ENCODE measurements at regions not wholly inside any gene's neighbourhood (a gene's known extent, or its start where the extent isn't known, plus 50 kb on each side); places are given as distances from the start of the nearest gene placed in this dataset.
A peak's percentile ranks its signal among the peaks of the same experiment; 100 is the strongest.

DNA sequence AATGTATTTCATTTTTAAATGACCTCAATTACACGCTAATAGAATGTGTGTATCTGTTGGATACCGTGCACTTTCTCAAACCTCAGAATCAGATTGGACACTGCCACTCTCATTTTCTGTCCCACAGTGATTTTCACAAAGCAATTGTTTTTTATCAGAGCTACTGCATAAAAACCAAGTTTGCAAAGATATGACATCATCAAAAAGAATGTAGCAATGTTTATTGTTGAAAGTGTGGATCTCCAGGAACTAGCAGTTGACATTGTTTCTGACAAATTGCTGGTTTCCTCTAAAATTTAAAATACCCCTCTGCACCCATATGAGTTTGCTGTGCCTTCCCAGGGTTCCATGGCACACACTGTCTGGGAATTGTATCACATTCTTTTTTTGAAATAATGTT, 362.7 kb upstream of the DDI1 start:
- TF ChIP-seq FOXM1 (IDR thresholded peaks at IDR 0.05; ENCODE audit: borderline replicate concordance) = no peak
- DNase-seq (ENCODE audit: extremely low spot score) = no peak
- ChIA-PET CTCF (no interaction called here), POLR2A (no interaction called here)

DNA sequence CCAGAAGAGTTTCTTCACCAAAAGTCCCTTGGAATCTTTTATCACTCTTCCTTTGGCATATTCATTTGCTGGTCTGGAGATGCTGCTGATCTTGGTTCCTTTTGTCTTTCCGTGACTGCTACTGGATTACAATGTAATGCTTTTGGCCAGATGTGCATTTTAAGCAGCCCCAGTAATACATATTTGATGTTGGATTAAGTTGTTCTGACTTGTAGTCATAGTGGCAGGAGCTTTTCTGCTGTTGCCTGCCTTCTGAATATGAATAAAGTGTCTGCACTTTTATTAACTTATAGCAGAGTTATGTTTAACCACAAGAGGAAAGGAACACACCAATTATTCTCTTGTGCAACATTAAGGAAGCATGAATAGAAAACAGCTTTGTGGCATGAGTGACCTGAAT, 360.0 kb upstream of the DDI1 start:
- no peak for DNase-seq (ENCODE audit: extremely low spot score)
- no peak for TF ChIP-seq FOXK2 (IDR thresholded peaks at IDR 0.05)
- TF ChIP-seq CTBP1 (IDR thresholded peaks at IDR 0.05; ENCODE audit: borderline replicate concordance) = no peak
- no peak for TF ChIP-seq TARDBP (IDR thresholded peaks at IDR 0.05)
- TF ChIP-seq ZNF384 (IDR thresholded peaks at IDR 0.05) = no peak
- no peak for TF ChIP-seq SUZ12 (IDR thresholded peaks at IDR 0.05)
- TF ChIP-seq HDGF (IDR thresholded peaks at IDR 0.05; ENCODE audit: borderline replicate concordance) = no peak
- TF ChIP-seq NFRKB (IDR thresholded peaks at IDR 0.05) = no peak
- TF ChIP-seq SP1 (IDR thresholded peaks at IDR 0.05) = no peak
- TF ChIP-seq FOXM1 (IDR thresholded peaks at IDR 0.05; ENCODE audit: borderline replicate concordance) = no peak
- TF ChIP-seq ARNT (IDR thresholded peaks at IDR 0.05) = no peak
- POLR2A ChIA-PET = no interaction called here
- CTCF ChIA-PET = no interaction called here

DNA sequence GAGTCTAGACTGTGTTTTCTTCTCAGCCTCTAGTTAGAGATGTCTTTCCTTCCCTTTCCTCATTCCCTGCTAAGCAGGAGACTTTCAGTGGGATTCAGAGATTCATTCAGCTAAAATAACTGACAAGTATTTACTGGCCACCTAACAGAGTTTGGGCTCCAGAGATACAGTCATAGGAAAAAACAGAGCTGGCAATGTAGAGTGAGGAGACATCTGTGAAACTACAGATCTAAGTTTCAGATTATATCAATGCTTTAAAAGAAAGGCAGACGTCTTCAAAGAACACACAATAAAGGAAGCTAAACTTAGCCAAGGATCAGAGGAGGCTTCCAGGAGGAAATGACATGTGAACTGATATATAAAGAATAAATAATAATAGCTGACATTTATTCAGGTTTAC, 355.6 kb upstream of the DDI1 start:
- POLR2A ChIA-PET = no interaction called here
- no peak for DNase-seq (ENCODE audit: extremely low spot score)
- CTCF ChIA-PET = no interaction called here
- TF ChIP-seq L3MBTL2 (conservative IDR thresholded peaks at IDR 0.05) = no peak
- TF ChIP-seq LEF1 (IDR thresholded peaks at IDR 0.05; ENCODE audit: borderline replicate concordance) = no peak
- TF ChIP-seq ARNT (IDR thresholded peaks at IDR 0.05) = no peak
- no peak for TF ChIP-seq BHLHE40 (IDR thresholded peaks at IDR 0.05; ENCODE audit: borderline replicate concordance)
- no peak for TF ChIP-seq SP1 (IDR thresholded peaks at IDR 0.05)
- no peak for TF ChIP-seq SUZ12 (IDR thresholded peaks at IDR 0.05)
- no peak for TF ChIP-seq NFRKB (IDR thresholded peaks at IDR 0.05)
- TF ChIP-seq HDGF (IDR thresholded peaks at IDR 0.05; ENCODE audit: borderline replicate concordance) = no peak
- TF ChIP-seq CTBP1 (IDR thresholded peaks at IDR 0.05; ENCODE audit: borderline replicate concordance) = no peak
- TF ChIP-seq TARDBP (IDR thresholded peaks at IDR 0.05) = no peak
- TF ChIP-seq, protein P1, sequence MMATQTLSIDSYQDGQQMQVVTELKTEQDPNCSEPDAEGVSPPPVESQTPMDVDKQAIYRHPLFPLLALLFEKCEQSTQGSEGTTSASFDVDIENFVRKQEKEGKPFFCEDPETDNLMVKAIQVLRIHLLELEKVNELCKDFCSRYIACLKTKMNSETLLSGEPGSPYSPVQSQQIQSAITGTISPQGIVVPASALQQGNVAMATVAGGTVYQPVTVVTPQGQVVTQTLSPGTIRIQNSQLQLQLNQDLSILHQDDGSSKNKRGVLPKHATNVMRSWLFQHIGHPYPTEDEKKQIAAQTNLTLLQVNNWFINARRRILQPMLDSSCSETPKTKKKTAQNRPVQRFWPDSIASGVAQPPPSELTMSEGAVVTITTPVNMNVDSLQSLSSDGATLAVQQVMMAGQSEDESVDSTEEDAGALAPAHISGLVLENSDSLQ (IDR thresholded peaks at IDR 0.05) = no peak
- TF ChIP-seq ELF4 (IDR thresholded peaks at IDR 0.05) = no peak
- TF ChIP-seq FOXK2 (IDR thresholded peaks at IDR 0.05) = no peak
- TF ChIP-seq ZNF384 (IDR thresholded peaks at IDR 0.05) = no peak
- no peak for TF ChIP-seq FOXM1 (IDR thresholded peaks at IDR 0.05; ENCODE audit: borderline replicate concordance)
- TF ChIP-seq FOXA1 (IDR thresholded peaks at IDR 0.05) = no peak

- TF ChIP-seq FOXM1 (IDR thresholded peaks at IDR 0.05; ENCODE audit: borderline replicate concordance) = no peak
- no peak for TF ChIP-seq ELF4 (IDR thresholded peaks at IDR 0.05)
- TF ChIP-seq TARDBP (IDR thresholded peaks at IDR 0.05) = no peak
- DNase-seq (ENCODE audit: extremely low spot score) = no peak
- POLR2A ChIA-PET = no interaction called here
- CTCF ChIA-PET = interaction anchor here (0.8 to 1.7 kb wide), 6 partner anchors 145 to 653 kb away, joined by 3 to 7 read pairs (median 4); no protein-coding TSS in a partner anchor
These were observed 354.6 kb upstream of the DDI1 start for GRCh38 chr11:103681855-103682254.

DNA sequence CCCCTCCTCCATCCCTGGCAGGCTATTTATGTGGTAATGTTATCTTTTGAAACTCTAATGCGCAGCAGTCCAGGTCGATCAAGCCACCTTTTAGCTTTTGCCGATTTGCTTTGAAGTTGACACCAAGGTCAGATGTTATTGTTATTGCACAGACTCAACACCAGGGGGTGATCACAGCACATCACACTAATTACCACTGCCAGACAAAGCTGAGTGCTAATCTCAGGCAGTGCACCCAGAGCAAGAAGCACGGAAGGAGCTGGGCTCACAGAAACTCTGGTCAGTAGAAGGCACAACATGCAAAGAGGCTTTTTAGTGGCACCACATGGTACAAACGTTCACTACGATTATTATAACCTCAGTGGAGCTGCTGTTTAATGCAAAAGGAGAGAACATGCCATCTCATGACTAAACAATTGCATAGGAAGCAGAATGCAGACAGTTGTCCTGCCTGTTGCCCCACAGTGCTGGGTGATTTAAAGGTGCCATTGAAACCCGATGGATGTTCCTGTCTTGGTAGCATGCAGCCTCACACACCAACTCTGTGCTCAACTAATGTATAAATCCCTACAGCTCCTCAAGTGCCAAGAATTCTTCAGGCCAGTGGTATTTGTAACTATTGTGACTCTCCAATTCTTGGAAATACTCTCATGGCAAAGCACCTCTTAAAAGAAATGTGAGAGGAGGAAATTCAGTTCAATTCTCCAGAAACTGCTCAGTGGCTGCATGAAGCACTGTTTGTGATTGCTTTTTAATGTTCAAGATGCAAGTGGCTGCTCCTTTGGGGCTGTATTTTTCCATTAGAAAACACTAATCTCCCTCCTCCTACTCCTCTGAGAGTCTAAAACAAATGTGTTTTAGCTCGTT, 353.9 kb upstream of the DDI1 start:
- DNase-seq (ENCODE audit: extremely low spot score) = peak; percentile 74
- POLR2A ChIA-PET = no interaction called here
- CTCF ChIA-PET = interaction anchor here (0.6 to 1.7 kb wide), 10 partner anchors 9 to 1282 kb away, joined by 3 to 7 read pairs (median 4); no protein-coding TSS in a partner anchor
- no peak for TF ChIP-seq FOXM1 (IDR thresholded peaks at IDR 0.05; ENCODE audit: borderline replicate concordance)
- TF ChIP-seq FOXA1 (IDR thresholded peaks at IDR 0.05) = no peak
- TF ChIP-seq ELF4 (IDR thresholded peaks at IDR 0.05) = no peak
- TF ChIP-seq SUZ12 (IDR thresholded peaks at IDR 0.05) = no peak
- no peak for TF ChIP-seq FOXK2 (IDR thresholded peaks at IDR 0.05)
- TF ChIP-seq TARDBP (IDR thresholded peaks at IDR 0.05) = no peak
- no peak for TF ChIP-seq BHLHE40 (IDR thresholded peaks at IDR 0.05; ENCODE audit: borderline replicate concordance)
- TF ChIP-seq CTBP1 (IDR thresholded peaks at IDR 0.05; ENCODE audit: borderline replicate concordance) = no peak
- no peak for TF ChIP-seq HDGF (IDR thresholded peaks at IDR 0.05; ENCODE audit: borderline replicate concordance)
- no peak for TF ChIP-seq L3MBTL2 (conservative IDR thresholded peaks at IDR 0.05)

GRCh38 chr11:103683576-103683975, 352.9 kb upstream of the DDI1 start:
- no peak for DNase-seq (ENCODE audit: extremely low spot score)
- ChIA-PET CTCF (no interaction called here), POLR2A (no interaction called here)
- no peak for TF ChIP-seq SP1 (IDR thresholded peaks at IDR 0.05)
- TF ChIP-seq L3MBTL2 (conservative IDR thresholded peaks at IDR 0.05) = no peak
- TF ChIP-seq, protein P1 (IDR thresholded peaks at IDR 0.05) = no peak
- TF ChIP-seq TARDBP (IDR thresholded peaks at IDR 0.05) = no peak
- no peak for TF ChIP-seq ELF4 (IDR thresholded peaks at IDR 0.05)
- TF ChIP-seq ZNF384 (IDR thresholded peaks at IDR 0.05) = no peak
- TF ChIP-seq FOXA1 (IDR thresholded peaks at IDR 0.05) = no peak
- TF ChIP-seq CTBP1 (IDR thresholded peaks at IDR 0.05; ENCODE audit: borderline replicate concordance) = no peak
- TF ChIP-seq NFRKB (IDR thresholded peaks at IDR 0.05) = no peak
- no peak for TF ChIP-seq FOXM1 (IDR thresholded peaks at IDR 0.05; ENCODE audit: borderline replicate concordance)
- no peak for TF ChIP-seq BHLHE40 (IDR thresholded peaks at IDR 0.05; ENCODE audit: borderline replicate concordance)
- TF ChIP-seq LEF1 (IDR thresholded peaks at IDR 0.05; ENCODE audit: borderline replicate concordance) = no peak
- TF ChIP-seq ARNT (IDR thresholded peaks at IDR 0.05) = no peak

- ChIA-PET CTCF (no interaction called here), POLR2A (no interaction called here)
- TF ChIP-seq LEF1 (IDR thresholded peaks at IDR 0.05; ENCODE audit: borderline replicate concordance) (no peak), NFRKB (IDR thresholded peaks at IDR 0.05) (no peak), BHLHE40 (IDR thresholded peaks at IDR 0.05; ENCODE audit: borderline replicate concordance) (no peak), FOXM1 (IDR thresholded peaks at IDR 0.05; ENCODE audit: borderline replicate concordance) (no peak), ELF4 (IDR thresholded peaks at IDR 0.05) (no peak), L3MBTL2 (conservative IDR thresholded peaks at IDR 0.05) (no peak), HDGF (IDR thresholded peaks at IDR 0.05; ENCODE audit: borderline replicate concordance) (no peak), SP1 (IDR thresholded peaks at IDR 0.05) (no peak), ARNT (IDR thresholded peaks at IDR 0.05) (no peak), CTBP1 (IDR thresholded peaks at IDR 0.05; ENCODE audit: borderline replicate concordance) (no peak), FOXA1 (IDR thresholded peaks at IDR 0.05) (no peak)
- TF ChIP-seq, protein P1 (IDR thresholded peaks at IDR 0.05) = no peak
- no peak for DNase-seq (ENCODE audit: extremely low spot score)
These were observed 347.5 kb upstream of the DDI1 start for GRCh38 chr11:103688924-103689323.
